A549 (cell line): ENCODE measurements at regions not wholly inside any gene's neighbourhood (a gene's known extent, or its start where the extent isn't known, plus 50 kb on each side); places are given as distances from the start of the nearest gene placed in this dataset.
"Not testable (repeated sequence)": the region's sequence is repeated elsewhere in the genome, so short reads cannot be mapped to it uniquely, and the experiment has no call there.

Experiments used
- ATAC-seq, 2 experiments: fragments of 200-7000 bp in 1 of 2; fragments of >200 bp in 1 of 2; cut with Nextera tagmentation in 1 of 2; cut with Tn5 transposase in 1 of 2; 3 replicates each; pipeline versions ENCODE4 v1.8.0 to v1.9.1; 2018 to 2020; ENCODE audit warnings: mild to moderate bottlenecking in 1 of 2, moderate library complexity in 1 of 2
- CTCF ChIA-PET: fragments of 300-600 bp; sonication (Branson Sonifier 250); formaldehyde crosslinking; extraction: SDS; loops from one replicate; lab custom pipeline; 2021; ENCODE audit warnings: antibody characterized with exemption, inconsistent platforms; lab: Yijun Ruan, JAX
- POLR2A ChIA-PET: fragments of 350-600 bp; formaldehyde crosslinking; extraction: SDS; loops from one replicate; lab custom pipeline; 2021; ENCODE audit warnings: antibody characterized with exemption, inconsistent platforms; lab: Yijun Ruan, JAX
- DNase-seq, 2 experiments: peaks; one replicate each; pipeline versions ENCODE4 v3.0.0 to v3.0.0-alpha.2; 2011 to 2016; ENCODE audit warnings: low read depth in 1 of 2, low spot score in 1 of 2
- FAIRE-seq: peaks from 2 replicates; lab custom pipeline; 2011; peaks lifted over from hg19 to GRCh38; lab: Jason Lieb, UNC
- H3K27ac ChIP-seq, 2 experiments: fragments of >200 bp; sonication (Bioruptor Twin); formaldehyde crosslinking; 3 replicates each; pipeline ENCODE4 v1.5.1; 2016 to 2017
- H3K4me1 ChIP-seq: fragments of >200 bp; sonication (Bioruptor Twin); formaldehyde crosslinking; 3 replicates; pipeline ENCODE4 v1.6.1; 2016
- H3K4me2 ChIP-seq: fragments of >200 bp; sonication (Bioruptor Twin); formaldehyde crosslinking; 3 replicates; pipeline ENCODE4 v1.6.1; 2016
- H3K4me3 ChIP-seq: fragments of >200 bp; sonication (Bioruptor Twin); formaldehyde crosslinking; 3 replicates; pipeline ENCODE4 v1.5.1; 2016
- H3K9me3 ChIP-seq: fragments of >200 bp; sonication (Bioruptor Twin); formaldehyde crosslinking; 3 replicates; pipeline ENCODE4 v1.6.1; 2016
- ATOH8 ChIP-seq: fragments of 250-450 bp; sonication (Bioruptor Pico); IDR thresholded peaks from 2 replicates; pipeline ENCODE4 v1.5.0; 2020; ENCODE audit warnings: low read depth, mild to moderate bottlenecking, moderate library complexity
- CBX2 ChIP-seq: fragments of 200-600 bp; sonication (generic); IDR thresholded peaks from 2 replicates; pipeline ENCODE4 v1.6.1; 2016; ENCODE audit warnings: low read depth, mild to moderate bottlenecking, borderline replicate concordance
- E2F6 ChIP-seq: IDR thresholded peaks from 2 replicates; pipeline ENCODE4 v1.6.1; 2012; ENCODE audit warnings: low read depth, borderline replicate concordance
- ESRRA ChIP-seq: fragments of 150-350 bp; IDR thresholded peaks from 2 replicates; pipeline ENCODE4 v1.6.1; 2014; ENCODE audit warnings: mild to moderate bottlenecking, low read length, borderline replicate concordance
- FOXS1 ChIP-seq: fragments of 250-450 bp; sonication (Bioruptor Pico); IDR thresholded peaks from 2 replicates; pipeline ENCODE4 v1.5.0; 2020; ENCODE audit warnings: mild to moderate bottlenecking, moderate library complexity
- HEYL ChIP-seq: fragments of 250-450 bp; sonication (Bioruptor Pico); IDR thresholded peaks from 2 replicates; pipeline ENCODE4 v1.8.0; 2021; ENCODE audit warnings: mild to moderate bottlenecking, moderate library complexity
- HMGXB4 ChIP-seq: fragments of 250-450 bp; sonication (Bioruptor Pico); IDR thresholded peaks from 2 replicates; pipeline ENCODE4 v1.5.0; 2021; ENCODE audit warnings: mild to moderate bottlenecking, moderate library complexity, borderline replicate concordance
- KDM5A ChIP-seq: fragments of 200-600 bp; sonication (generic); IDR thresholded peaks from 2 replicates; pipeline ENCODE4 v1.6.1; 2016; ENCODE audit warnings: antibody characterized with exemption, mild to moderate bottlenecking
- REST ChIP-seq: fragments of 200-600 bp; sonication (generic); IDR thresholded peaks from 2 replicates; pipeline ENCODE4 v1.6.1; 2016; ENCODE audit warnings: antibody characterized with exemption, mild to moderate bottlenecking, moderate library complexity
- RNF2 ChIP-seq: fragments of 200-600 bp; sonication (generic); IDR thresholded peaks from 2 replicates; pipeline ENCODE4 v1.6.1; 2016; ENCODE audit warnings: low read depth, mild to moderate bottlenecking, antibody characterized with exemption, moderate library complexity, borderline replicate concordance
- SREBF2 ChIP-seq: fragments of 450-650 bp; IDR thresholded peaks from 2 replicates; pipeline ENCODE4 v1.6.1; 2014; ENCODE audit warnings: mild to moderate bottlenecking, moderate library complexity
- USF2 ChIP-seq: fragments of 450-650 bp; IDR thresholded peaks from 2 replicates; pipeline ENCODE4 v1.6.1; 2014; ENCODE audit warnings: antibody characterized with exemption
- ZFP36 ChIP-seq: fragments of 450-650 bp; IDR thresholded peaks from 2 replicates; pipeline ENCODE4 v1.6.1; 2014; ENCODE audit warnings: borderline replicate concordance; ENCODE audit not compliant: partially characterized antibody
- ZNF302 ChIP-seq: fragments of 250-450 bp; sonication (Bioruptor Pico); IDR thresholded peaks from 2 replicates; pipeline ENCODE4 v1.9.0; 2021; ENCODE audit warnings: inconsistent platforms, mild to moderate bottlenecking, moderate library complexity
- WGBS: methylation state at CpG from one replicate; pipeline ENCODE4 v1.1.6; 2017; ENCODE audit errors: missing lambda C conversion rate; 5-methylcytosine and 5-hydroxymethylcytosine counted together

- POLR2A ChIA-PET: no interaction called here
- no peaks in the 10 kb centered on the region for H3K9me3 ChIP-seq
- 44% methylated on average over 3 of the region's 4 CpGs for WGBS
Observed at GRCh38 chr4:45471335-45471734, 652.5 kb downstream of the GABRG1 start.

GRCh38 chr4:45467157-45467556, 656.7 kb downstream of the GABRG1 start:
- H3K4me3 ChIP-seq: no peak overlapping the region
- FAIRE-seq: no peak
- CTCF ChIA-PET: no interaction called here
- TF ChIP-seq ZFP36 (no peak), RNF2 (no peak), ZNF302 (no peak), HEYL (no peak), E2F6 (no peak), USF2 (no peak), SREBF2 (no peak), ESRRA (no peak), KDM5A (no peak)
- TF ChIP-seq, all 56 proteins: peak for 0
- POLR2A ChIA-PET: no interaction called here
- Histone ChIP-seq H3K27ac (no peak overlapping the region), H3K4me2 (no peak overlapping the region), H3K4me1 (no peaks in the 10 kb centered on the region), H3K9me3 (no peaks in the 10 kb centered on the region)
- DNase-seq (no peak), ATAC-seq (no peak)
- 19% methylated on average over 4 of the region's 4 CpGs for WGBS

More at GRCh38 chr4:45471335-45471734, 652.5 kb downstream of the GABRG1 start:
- CTCF ChIA-PET: interaction anchor here (0.5 kb wide), 1 partner anchor 1742 kb away, joined by 3 read pairs; no protein-coding TSS in a partner anchor
- Histone ChIP-seq H3K4me2 (no peak overlapping the region), H3K4me3 (no peak overlapping the region), H3K4me1 (no peaks in the 10 kb centered on the region), H3K27ac (no peak overlapping the region)
- ATAC-seq (no peak), FAIRE-seq (no peak), DNase-seq (no peak)
- no peak for TF ChIP-seq CBX2

GRCh38 chr4:45460157-45460556, 663.7 kb downstream of the GABRG1 start:
- H3K4me2 ChIP-seq, H3K27ac ChIP-seq, CTCF ChIA-PET, ATAC-seq, FAIRE-seq, H3K4me1 ChIP-seq, H3K4me3 ChIP-seq, H3K9me3 ChIP-seq, DNase-seq, POLR2A ChIA-PET: not testable (repeated sequence)
- WGBS: 0% methylated on average over 4 of the region's 4 CpGs

- ATAC-seq (no peak), DNase-seq (no peak), FAIRE-seq (no peak)
- Histone ChIP-seq H3K4me2 (no peak overlapping the region), H3K4me3 (no peak overlapping the region), H3K27ac (no peak overlapping the region), H3K9me3 (no peaks in the 10 kb centered on the region), H3K4me1 (no peaks in the 10 kb centered on the region)
- TF ChIP-seq REST (no peak), ATOH8 (CRISPR knock-in tag) (no peak), FOXS1 (CRISPR knock-in tag) (no peak), HMGXB4 (CRISPR knock-in tag) (no peak)
- 2% methylated on average over 2 of the region's 2 CpGs for WGBS
- POLR2A ChIA-PET: no interaction called here
- CTCF ChIA-PET: no interaction called here
Observed at GRCh38 chr4:45455217-45455616, 668.6 kb downstream of the GABRG1 start.
